BE2C (cell line): ENCODE measurements at regions not wholly inside any gene's neighbourhood (a gene's known extent, or its start where the extent isn't known, plus 50 kb on each side); places are given as distances from the start of the nearest gene placed in this dataset.
"Not testable (repeated sequence)": the region's sequence is repeated elsewhere in the genome, so short reads cannot be mapped to it uniquely, and the experiment has no call there.

Experiments used
- DNase-seq: peaks from one replicate; pipeline ENCODE4 v3.0.0-alpha.2; 2020
- H3K27me3 ChIP-seq: fragments of 250-450 bp; sonication (Bioruptor Pico); 2 replicates; pipeline ENCODE4 v1.5.1; 2020; ENCODE audit warnings: mild to moderate bottlenecking
- H3K36me3 ChIP-seq: fragments of 250-450 bp; sonication (Bioruptor Pico); 2 replicates; pipeline ENCODE4 v1.5.1; 2020; ENCODE audit warnings: mild to moderate bottlenecking
- H3K4me1 ChIP-seq: fragments of 250-450 bp; sonication (Bioruptor Pico); 2 replicates; pipeline ENCODE4 v1.5.1; 2020
- H3K4me3 ChIP-seq: 2 replicates; pipeline ENCODE4 v1.5.1; 2011; ENCODE audit warnings: low read depth, low read length
- H3K9me3 ChIP-seq: fragments of 250-450 bp; sonication (Bioruptor Pico); 2 replicates; pipeline ENCODE4 v1.5.1; 2020
- CTCF ChIP-seq: IDR thresholded peaks from 2 replicates; pipeline ENCODE4 v1.5.1; 2012; ENCODE audit warnings: mild to moderate bottlenecking, low read depth, low read length

GRCh38 chr6:85005494-85005893, 241.1 kb upstream of the TBX18 start:
- no peak overlapping the region for H3K4me3 ChIP-seq
- DNase-seq = no peak
- no peaks in the 10 kb centered on the region for H3K27me3 ChIP-seq
- no peaks in the 10 kb centered on the region for H3K36me3 ChIP-seq
- H3K4me1 ChIP-seq = no peaks in the 10 kb centered on the region
- TF ChIP-seq CTCF = no peak
- no peaks in the 10 kb centered on the region for H3K9me3 ChIP-seq

- no peaks in the 10 kb centered on the region for H3K36me3 ChIP-seq
- no peak overlapping the region for H3K4me3 ChIP-seq
- TF ChIP-seq CTCF = no peak
- no peaks in the 10 kb centered on the region for H3K9me3 ChIP-seq
- H3K4me1 ChIP-seq = no peaks in the 10 kb centered on the region
- no peaks in the 10 kb centered on the region for H3K27me3 ChIP-seq
- DNase-seq = no peak
Measured at GRCh38 chr6:85004361-85004995, 240.1 kb upstream of the TBX18 start.

GRCh38 chr6:85002847-85003246, 238.4 kb upstream of the TBX18 start:
- no peaks in the 10 kb centered on the region for H3K9me3 ChIP-seq
- TF ChIP-seq CTCF = no peak
- no peaks in the 10 kb centered on the region for H3K4me1 ChIP-seq
- no peak for DNase-seq
- H3K36me3 ChIP-seq = no peaks in the 10 kb centered on the region
- no peak overlapping the region for H3K4me3 ChIP-seq
- H3K27me3 ChIP-seq = no peaks in the 10 kb centered on the region

- Histone ChIP-seq H3K4me3 (no peak overlapping the region), H3K36me3 (no peaks in the 10 kb centered on the region), H3K27me3 (no peaks in the 10 kb centered on the region), H3K9me3 (no peaks in the 10 kb centered on the region), H3K4me1 (no peaks in the 10 kb centered on the region)
- DNase-seq = no peak
- no peak for TF ChIP-seq CTCF
Measured at GRCh38 chr6:85000001-85000400, 235.6 kb upstream of the TBX18 start.

- Histone ChIP-seq H3K36me3 (no peaks in the 10 kb centered on the region), H3K4me3 (no peak overlapping the region), H3K27me3 (no peaks in the 10 kb centered on the region), H3K9me3 (no peaks in the 10 kb centered on the region), H3K4me1 (no peaks in the 10 kb centered on the region)
- no peak for DNase-seq
- TF ChIP-seq CTCF = no peak
Measured at GRCh38 chr6:84998223-84998622, 233.8 kb upstream of the TBX18 start.

GRCh38 chr6:84988766-84989165, 224.4 kb upstream of the TBX18 start:
- not testable (repeated sequence) for H3K36me3 ChIP-seq, H3K9me3 ChIP-seq, H3K27me3 ChIP-seq, DNase-seq, H3K4me3 ChIP-seq, H3K4me1 ChIP-seq

GRCh38 chr6:84985490-84985889, 221.1 kb upstream of the TBX18 start:
- H3K4me1 ChIP-seq, H3K27me3 ChIP-seq, H3K36me3 ChIP-seq, DNase-seq, H3K9me3 ChIP-seq, H3K4me3 ChIP-seq: not testable (repeated sequence)
